Upper lobe of left lung (tissue), 4 donors: ENCODE measurements at regions not wholly inside any gene's neighbourhood (a gene's known extent, or its start where the extent isn't known, plus 50 kb on each side); places are given as distances from the start of the nearest gene placed in this dataset.
A peak's percentile ranks its signal among the peaks of the same experiment; 100 is the strongest.

Experiments used
- EP300 ChIP-seq, 4 donors: sonication (generic); formaldehyde crosslinking; IDR thresholded peaks; one replicate each; pipeline ENCODE4 v1.5.1; 2017; ENCODE audit warnings: antibody characterized with exemption in 4 of 4, control low read depth in 2 of 4
- POLR2A ChIP-seq, 4 donors: fragments of 450-650 bp; IDR thresholded peaks; one replicate each; pipeline ENCODE4 v1.5.1; 2016 to 2017; ENCODE audit warnings: antibody characterized with exemption in 4 of 4, mild to moderate bottlenecking in 2 of 4
- POLR2AphosphoS5 ChIP-seq, 2 donors: sonication (generic); formaldehyde crosslinking; IDR thresholded peaks; one replicate each; pipeline ENCODE4 v1.5.1; 2017; ENCODE audit warnings: antibody characterized with exemption in 2 of 2
- TF ChIP-seq, protein P1 (sequence below), 6 experiments: fragments of 450-650 bp in 4 of 6; fragments of 200-600 bp in 2 of 6; sonication (generic) in 2 of 6; IDR thresholded peaks; one replicate each; pipeline ENCODE4 v1.5.1; 2016 to 2019; ENCODE audit warnings: antibody characterized with exemption in 6 of 6

GRCh38 chr12:9319044-9319841 is 111.0 kb upstream of the PZP start:
- TF ChIP-seq, protein P1, sequence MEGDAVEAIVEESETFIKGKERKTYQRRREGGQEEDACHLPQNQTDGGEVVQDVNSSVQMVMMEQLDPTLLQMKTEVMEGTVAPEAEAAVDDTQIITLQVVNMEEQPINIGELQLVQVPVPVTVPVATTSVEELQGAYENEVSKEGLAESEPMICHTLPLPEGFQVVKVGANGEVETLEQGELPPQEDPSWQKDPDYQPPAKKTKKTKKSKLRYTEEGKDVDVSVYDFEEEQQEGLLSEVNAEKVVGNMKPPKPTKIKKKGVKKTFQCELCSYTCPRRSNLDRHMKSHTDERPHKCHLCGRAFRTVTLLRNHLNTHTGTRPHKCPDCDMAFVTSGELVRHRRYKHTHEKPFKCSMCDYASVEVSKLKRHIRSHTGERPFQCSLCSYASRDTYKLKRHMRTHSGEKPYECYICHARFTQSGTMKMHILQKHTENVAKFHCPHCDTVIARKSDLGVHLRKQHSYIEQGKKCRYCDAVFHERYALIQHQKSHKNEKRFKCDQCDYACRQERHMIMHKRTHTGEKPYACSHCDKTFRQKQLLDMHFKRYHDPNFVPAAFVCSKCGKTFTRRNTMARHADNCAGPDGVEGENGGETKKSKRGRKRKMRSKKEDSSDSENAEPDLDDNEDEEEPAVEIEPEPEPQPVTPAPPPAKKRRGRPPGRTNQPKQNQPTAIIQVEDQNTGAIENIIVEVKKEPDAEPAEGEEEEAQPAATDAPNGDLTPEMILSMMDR (IDR thresholded peaks at IDR 0.05) = peak in 1 of 6 experiments; percentile 18
- no peak for TF ChIP-seq POLR2A (IDR thresholded peaks at IDR 0.05)
- no peak for TF ChIP-seq POLR2AphosphoS5 (IDR thresholded peaks at IDR 0.05)
- TF ChIP-seq EP300 (IDR thresholded peaks at IDR 0.05) = no peak
